Nephron (organoid): ENCODE measurements at regions not wholly inside any gene's neighbourhood (a gene's known extent, or its start where the extent isn't known, plus 50 kb on each side); places are given as distances from the start of the nearest gene placed in this dataset.
"Not testable (repeated sequence)": the region's sequence is repeated elsewhere in the genome, so short reads cannot be mapped to it uniquely, and the experiment has no call there.

Experiments
- H3K27ac Mint-ChIP-seq, 3 experiments: 2 replicates each; pipeline ENCODE4 v1.8.0; 2020; ENCODE audit warnings: mixed read lengths in 3 of 3, mild to moderate bottlenecking in 2 of 3, moderate library complexity in 1 of 3
- H3K27me3 Mint-ChIP-seq: 2 replicates; pipeline ENCODE4 v1.8.0; 2021; ENCODE audit warnings: low read depth, mild to moderate bottlenecking, moderate library complexity, mixed read lengths
- H3K36me3 Mint-ChIP-seq: 2 replicates; pipeline ENCODE4 v1.8.0; 2020; ENCODE audit warnings: low read depth, mixed read lengths
- H3K4me1 Mint-ChIP-seq: 2 replicates; pipeline ENCODE4 v1.8.0; 2020; ENCODE audit warnings: mixed read lengths
- H3K4me3 Mint-ChIP-seq, 3 experiments: 2 replicates each; pipeline ENCODE4 v1.8.0; 2020; ENCODE audit warnings: mild to moderate bottlenecking in 3 of 3, mixed read lengths in 3 of 3, moderate library complexity in 2 of 3
- H3K9me3 Mint-ChIP-seq: 2 replicates; pipeline ENCODE4 v1.8.0; 2020; ENCODE audit warnings: mixed read lengths
- TF ChIP-seq, protein P1 (sequence below), 3 experiments: fragments of 200-600 bp; sonication (generic); IDR thresholded peaks; one replicate each; pipeline ENCODE4 v1.5.0; 2021; ENCODE audit warnings: antibody characterized with exemption in 3 of 3; ENCODE audit not compliant: unreplicated experiment in 3 of 3

DNA sequence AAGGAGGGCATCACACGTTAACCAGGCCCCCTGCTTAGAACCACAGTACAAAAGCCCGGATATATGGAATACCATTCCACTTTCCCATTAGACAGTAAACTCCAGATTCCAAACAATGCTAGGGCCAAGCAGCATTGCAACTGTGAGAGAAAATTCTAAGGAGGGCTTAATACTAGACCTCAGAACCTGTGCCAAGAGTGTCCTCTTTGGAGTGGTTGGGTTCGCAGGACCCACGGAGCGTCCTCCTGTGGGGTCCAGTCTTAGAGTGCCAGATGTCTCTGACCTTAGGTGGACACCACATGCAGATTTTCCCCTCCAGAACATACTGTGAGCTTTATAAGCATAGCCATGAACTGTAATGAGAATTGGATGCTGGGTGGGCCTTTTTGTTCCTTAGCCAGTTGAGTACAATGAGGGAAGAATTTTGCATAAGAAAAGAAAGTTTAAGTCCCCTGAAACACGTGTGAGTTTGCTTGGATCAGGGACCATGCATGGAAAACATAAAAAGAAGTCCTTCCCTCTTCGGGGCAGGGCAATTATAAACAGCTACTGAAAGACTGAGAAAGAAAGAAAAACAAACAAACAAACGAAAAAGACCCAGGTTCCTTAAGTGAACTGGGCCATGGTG is 325.7 kb downstream of the NEK10 start:
- TF ChIP-seq, protein P1, sequence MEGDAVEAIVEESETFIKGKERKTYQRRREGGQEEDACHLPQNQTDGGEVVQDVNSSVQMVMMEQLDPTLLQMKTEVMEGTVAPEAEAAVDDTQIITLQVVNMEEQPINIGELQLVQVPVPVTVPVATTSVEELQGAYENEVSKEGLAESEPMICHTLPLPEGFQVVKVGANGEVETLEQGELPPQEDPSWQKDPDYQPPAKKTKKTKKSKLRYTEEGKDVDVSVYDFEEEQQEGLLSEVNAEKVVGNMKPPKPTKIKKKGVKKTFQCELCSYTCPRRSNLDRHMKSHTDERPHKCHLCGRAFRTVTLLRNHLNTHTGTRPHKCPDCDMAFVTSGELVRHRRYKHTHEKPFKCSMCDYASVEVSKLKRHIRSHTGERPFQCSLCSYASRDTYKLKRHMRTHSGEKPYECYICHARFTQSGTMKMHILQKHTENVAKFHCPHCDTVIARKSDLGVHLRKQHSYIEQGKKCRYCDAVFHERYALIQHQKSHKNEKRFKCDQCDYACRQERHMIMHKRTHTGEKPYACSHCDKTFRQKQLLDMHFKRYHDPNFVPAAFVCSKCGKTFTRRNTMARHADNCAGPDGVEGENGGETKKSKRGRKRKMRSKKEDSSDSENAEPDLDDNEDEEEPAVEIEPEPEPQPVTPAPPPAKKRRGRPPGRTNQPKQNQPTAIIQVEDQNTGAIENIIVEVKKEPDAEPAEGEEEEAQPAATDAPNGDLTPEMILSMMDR (IDR thresholded peaks at IDR 0.05; ENCODE audit: unreplicated experiment in 3 of 3): no peak
- no peak overlapping the region for H3K27ac Mint-ChIP-seq
- no peaks in the 10 kb centered on the region for H3K27me3 Mint-ChIP-seq
- peaks cover 11% of the 10 kb centered on the region for H3K4me1 Mint-ChIP-seq
- H3K4me3 Mint-ChIP-seq: no peak overlapping the region
- no peaks in the 10 kb centered on the region for H3K9me3 Mint-ChIP-seq
- H3K36me3 Mint-ChIP-seq: no peaks in the 10 kb centered on the region

DNA sequence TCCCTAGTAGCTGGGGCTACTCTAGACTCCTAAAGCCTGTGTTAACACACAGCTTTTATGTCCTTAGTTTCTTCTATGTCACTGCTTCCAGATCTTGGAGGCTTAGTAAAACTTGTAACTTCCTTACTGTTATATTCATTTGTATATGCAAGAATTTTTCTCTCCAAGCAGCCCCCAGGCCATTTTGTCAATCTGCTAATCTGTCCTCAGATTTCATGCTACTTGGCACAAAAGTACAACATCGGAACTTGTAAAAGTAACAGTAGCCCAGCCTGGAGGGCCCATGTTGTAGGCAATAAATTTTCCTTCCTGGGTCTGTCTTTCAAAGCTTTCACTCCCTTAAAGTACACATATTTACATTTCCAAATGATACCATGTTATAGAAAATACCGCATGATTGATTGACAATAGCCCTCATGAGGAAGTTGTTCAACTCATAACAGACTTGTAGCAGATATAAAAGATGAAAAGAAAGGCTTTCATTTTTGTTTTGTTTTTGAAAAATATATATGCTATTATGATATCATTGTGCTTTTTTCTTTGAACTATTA is 324.2 kb downstream of the NEK10 start:
- Mint-ChIP-seq H3K27me3 (no peaks in the 10 kb centered on the region), H3K27ac (no peak overlapping the region), H3K4me1 (peaks cover 11% of the 10 kb centered on the region), H3K4me3 (no peak overlapping the region), H3K9me3 (peaks cover 3% of the 10 kb centered on the region), H3K36me3 (no peaks in the 10 kb centered on the region)
- TF ChIP-seq, protein P1 (IDR thresholded peaks at IDR 0.05; ENCODE audit: unreplicated experiment in 3 of 3): no peak

DNA sequence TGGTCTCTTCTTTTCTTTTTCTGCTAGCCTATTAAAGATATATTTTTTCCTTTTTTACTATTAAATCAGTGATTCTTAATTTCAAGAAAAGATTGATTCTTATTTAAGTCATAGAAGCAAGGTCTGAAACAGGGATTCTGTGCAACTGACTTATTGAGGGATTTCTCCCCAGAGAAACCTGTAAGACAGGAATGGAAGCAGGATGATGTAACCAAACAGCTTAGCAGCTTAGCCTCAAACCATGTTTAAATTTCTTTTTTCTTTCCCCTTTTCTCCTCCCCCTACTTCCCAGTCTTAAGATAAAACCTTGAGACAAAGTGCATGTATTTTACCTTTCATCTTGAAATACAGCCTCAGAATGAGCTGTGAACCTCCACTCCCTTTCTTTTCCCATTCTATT is 322.8 kb downstream of the NEK10 start:
- Mint-ChIP-seq H3K4me1 (peaks cover 11% of the 10 kb centered on the region), H3K27me3 (no peaks in the 10 kb centered on the region), H3K4me3 (no peak overlapping the region), H3K27ac (no peak overlapping the region), H3K36me3 (no peaks in the 10 kb centered on the region), H3K9me3 (peaks cover 12% of the 10 kb centered on the region)
- TF ChIP-seq, protein P1 (IDR thresholded peaks at IDR 0.05; ENCODE audit: unreplicated experiment in 3 of 3): no peak

DNA sequence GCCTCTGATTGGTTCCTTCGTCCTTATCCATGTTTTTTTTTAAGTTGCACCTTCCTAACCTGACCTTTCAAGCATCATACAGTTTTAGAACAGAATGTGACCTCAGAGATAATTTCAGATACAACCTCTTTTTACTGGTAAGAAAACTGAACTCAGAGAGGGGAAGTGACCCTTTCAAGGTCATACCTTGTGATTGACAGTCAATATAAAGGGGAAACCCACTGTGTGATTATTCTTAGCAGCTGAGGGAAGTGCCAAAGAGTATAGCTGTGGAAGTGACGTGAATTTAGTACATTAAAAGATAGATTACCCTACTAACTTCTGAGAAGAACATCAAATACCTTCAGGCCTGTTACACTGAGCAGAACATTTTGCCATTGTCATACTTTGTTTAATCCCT is 319.4 kb downstream of the NEK10 start:
- TF ChIP-seq, protein P1 (IDR thresholded peaks at IDR 0.05; ENCODE audit: unreplicated experiment in 3 of 3): no peak
- peaks cover 44% of the 10 kb centered on the region for H3K9me3 Mint-ChIP-seq
- H3K36me3 Mint-ChIP-seq: no peaks in the 10 kb centered on the region
- no peak overlapping the region for H3K27ac Mint-ChIP-seq
- H3K4me1 Mint-ChIP-seq: peaks cover 11% of the 10 kb centered on the region
- no peak overlapping the region for H3K4me3 Mint-ChIP-seq
- no peaks in the 10 kb centered on the region for H3K27me3 Mint-ChIP-seq

DNA sequence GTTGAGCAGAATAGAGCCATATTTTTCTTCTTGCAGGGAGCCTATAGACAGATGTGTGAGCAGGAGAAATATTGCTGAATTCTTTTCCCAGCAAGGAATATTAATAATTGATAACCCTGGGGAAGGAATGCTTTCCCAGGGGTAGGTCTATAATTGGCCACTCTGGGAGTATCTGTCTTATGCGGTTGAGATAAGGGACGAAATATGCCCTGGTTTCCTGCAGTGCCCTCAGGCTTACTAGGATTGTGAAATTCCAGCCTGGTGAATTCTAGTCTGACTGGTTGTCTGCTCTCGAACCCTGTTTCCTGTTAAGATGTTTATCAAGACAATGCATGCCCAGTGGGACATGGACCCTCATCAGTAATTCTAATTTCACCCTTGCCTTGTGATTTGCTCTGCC is 317.7 kb downstream of the NEK10 start:
- peaks cover 58% of the 10 kb centered on the region for H3K9me3 Mint-ChIP-seq
- not testable (repeated sequence) for H3K27me3 Mint-ChIP-seq, H3K36me3 Mint-ChIP-seq, H3K27ac Mint-ChIP-seq, H3K4me1 Mint-ChIP-seq, H3K4me3 Mint-ChIP-seq

DNA sequence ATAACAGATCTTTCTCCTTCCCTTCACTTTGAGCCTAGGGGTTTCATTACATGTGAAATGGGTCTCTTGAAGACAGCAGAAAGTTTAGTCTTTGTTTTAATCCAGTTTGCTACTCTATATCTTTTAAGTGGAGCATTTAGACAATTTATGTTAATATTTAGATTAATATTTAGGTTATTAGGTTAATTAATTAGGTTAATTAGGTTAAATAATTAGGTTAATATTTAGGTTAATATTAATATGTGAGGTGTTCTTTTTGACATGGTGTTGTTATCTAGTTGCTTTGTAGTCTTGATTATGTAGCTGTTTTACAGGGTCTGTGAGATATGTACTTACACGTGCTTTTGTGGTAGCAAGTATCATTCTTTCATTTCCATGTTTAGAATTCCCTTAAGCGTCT is 312.9 kb downstream of the NEK10 start:
- H3K27ac Mint-ChIP-seq: no peak overlapping the region
- TF ChIP-seq, protein P1 (IDR thresholded peaks at IDR 0.05; ENCODE audit: unreplicated experiment in 3 of 3): no peak

More for the DNA sequence above, 312.9 kb downstream of the NEK10 start:
- Mint-ChIP-seq H3K9me3 (peaks cover 63% of the 10 kb centered on the region), H3K4me1 (no peaks in the 10 kb centered on the region), H3K36me3 (no peaks in the 10 kb centered on the region), H3K27me3 (no peaks in the 10 kb centered on the region), H3K4me3 (no peak overlapping the region)
